GM12878 (cell line): ENCODE measurements at regions not wholly inside any gene's neighbourhood (a gene's known extent, or its start where the extent isn't known, plus 50 kb on each side); places are given as distances from the start of the nearest gene placed in this dataset.

Experiments used
- ATAC-seq: fragments of 200-7000 bp; cut with Tn5 transposase; 3 replicates; pipeline ENCODE4 v1.9.1; 2020; ENCODE audit warnings: mild to moderate bottlenecking, moderate library complexity
- BruUV-seq: library from RNA; stranded (reverse); fragments of 400-500 nt; replicated peaks from 2 replicates; lab custom pipeline; 2021; lab: Mats Ljungman, UMichigan
- CTCF ChIA-PET: fragments of 300-600 bp; sonication (Branson Sonifier 250); formaldehyde crosslinking; extraction: SDS; loops from one replicate; lab custom pipeline; 2021; ENCODE audit warnings: inconsistent platforms; lab: Yijun Ruan, JAX
- POLR2A ChIA-PET: fragments of 350-600 bp; formaldehyde crosslinking; extraction: SDS; loops from one replicate; lab custom pipeline; 2021; ENCODE audit warnings: inconsistent platforms; lab: Charles Lee
- RAD21 ChIA-PET: fragments of 300-600 bp; sonication (Branson Sonifier 250); formaldehyde crosslinking; loops from one replicate; lab custom pipeline; 2023; ENCODE audit warnings: antibody characterized with exemption; ENCODE audit not compliant: unreplicated experiment; lab: Charles Lee
- SMC1A ChIA-PET: fragments of 300-600 bp; sonication (Branson Sonifier 250); formaldehyde crosslinking; loops from one replicate; lab custom pipeline; 2023; ENCODE audit not compliant: unreplicated experiment, uncharacterized antibody; lab: Charles Lee
- DNase-seq: peaks from one replicate; pipeline ENCODE4 v3.0.0-alpha.2; 2011; ENCODE audit warnings: low read depth, low spot score
- FAIRE-seq: peaks from 3 replicates; lab custom pipeline; 2011; peaks lifted over from hg19 to GRCh38; lab: Jason Lieb, UNC
- H2AFZ ChIP-seq: 2 replicates; pipeline ENCODE4 v1.6.0; 2011; ENCODE audit warnings: low read depth, low read length, control low read depth; ENCODE audit not compliant: control insufficient read depth
- H3K27ac ChIP-seq: 2 replicates; pipeline ENCODE4 v1.5.1; 2011; ENCODE audit warnings: control low read depth; ENCODE audit not compliant: control insufficient read depth, insufficient read depth
- H3K27me3 ChIP-seq, 2 experiments: replicated peaks in 1 of 2; 2 replicates each; pipeline versions ENCODE4 v1.6.0 to v1.6.1; 2011; ENCODE audit warnings: low read length in 1 of 2; ENCODE audit not compliant: control insufficient read depth in 2 of 2, insufficient read depth in 2 of 2
- H3K36me3 ChIP-seq, 2 experiments: 2 replicates each; pipeline ENCODE4 v1.5.1; 2011; ENCODE audit warnings: low read length in 1 of 2; ENCODE audit not compliant: control insufficient read depth in 2 of 2, insufficient read depth in 2 of 2
- H3K4me1 ChIP-seq: 2 replicates; pipeline ENCODE4 v1.6.1; 2011; ENCODE audit warnings: mild to moderate bottlenecking, low read length, moderate library complexity, mixed read lengths; ENCODE audit not compliant: control insufficient read depth, insufficient read depth
- H3K4me2 ChIP-seq: 2 replicates; pipeline ENCODE4 v1.6.0; 2011; ENCODE audit warnings: control low read depth; ENCODE audit not compliant: control insufficient read depth, insufficient read depth
- H3K4me3 ChIP-seq: fragments of 200-600 bp; sonication (generic); 2 replicates; pipeline ENCODE4 v1.5.1; 2016
- H3K79me2 ChIP-seq: 2 replicates; pipeline ENCODE4 v1.6.0; 2011; ENCODE audit warnings: low read length; ENCODE audit not compliant: control insufficient read depth, insufficient read depth
- H3K9ac ChIP-seq: 2 replicates; pipeline ENCODE4 v1.8.0; 2011; ENCODE audit warnings: low read length, control low read depth, mixed read lengths; ENCODE audit not compliant: control insufficient read depth, insufficient read depth
- H3K9me3 ChIP-seq: replicated peaks from 3 replicates; pipeline ENCODE4 v1.5.1; 2011; ENCODE audit warnings: mild to moderate bottlenecking, low read length; ENCODE audit not compliant: control insufficient read depth, insufficient read depth
- H4K20me1 ChIP-seq: 2 replicates; pipeline ENCODE4 v1.6.0; 2011; ENCODE audit not compliant: control insufficient read depth, insufficient read depth
- BMI1 ChIP-seq: fragments of 450-650 bp; IDR thresholded peaks from 2 replicates; pipeline ENCODE4 v1.6.1; 2016; ENCODE audit warnings: mild to moderate bottlenecking, moderate library complexity, borderline replicate concordance
- BRCA1 ChIP-seq: IDR thresholded peaks from 2 replicates; pipeline ENCODE4 v1.6.1; 2011; ENCODE audit warnings: low read depth, low read length, improper control_type of control experiment
- CBX5 ChIP-seq: sonication (generic); IDR thresholded peaks from 2 replicates; pipeline ENCODE4 v1.6.1; 2016; ENCODE audit warnings: low read depth, moderate library complexity, mild to moderate bottlenecking, inconsistent platforms
- CHD2 ChIP-seq: IDR thresholded peaks from 2 replicates; pipeline ENCODE4 v1.6.1; 2011; ENCODE audit warnings: low read depth, low read length, improper control_type of control experiment, borderline replicate concordance
- FOXM1 ChIP-seq: IDR thresholded peaks from 2 replicates; pipeline ENCODE4 v1.6.1; 2012; ENCODE audit warnings: low read depth, mild to moderate bottlenecking, inconsistent platforms, low read length, moderate library complexity
- GABPA ChIP-seq: IDR thresholded peaks from 2 replicates; pipeline ENCODE4 v1.6.1; 2014; ENCODE audit warnings: antibody characterized with exemption, low read depth, mild to moderate bottlenecking, inconsistent platforms
- GATAD2B ChIP-seq: fragments of 450-650 bp; conservative IDR thresholded peaks from 2 replicates; pipeline ENCODE4 v1.6.1; 2017; ENCODE audit warnings: low read depth, mild to moderate bottlenecking, moderate library complexity
- KLF5 ChIP-seq: fragments of 450-650 bp; IDR thresholded peaks from 2 replicates; pipeline ENCODE4 v1.6.1; 2014; ENCODE audit warnings: mild to moderate bottlenecking; ENCODE audit not compliant: partially characterized antibody
- MTA3 ChIP-seq: IDR thresholded peaks from 2 replicates; pipeline ENCODE4 v1.6.1; 2012; ENCODE audit warnings: low read length, inconsistent platforms, borderline replicate concordance
- NBN ChIP-seq: fragments of 450-650 bp; IDR thresholded peaks from 2 replicates; pipeline ENCODE4 v1.6.1; 2016
- NFYA ChIP-seq: IDR thresholded peaks from 2 replicates; pipeline ENCODE4 v1.6.1; 2011; ENCODE audit warnings: low read depth, mild to moderate bottlenecking, low read length, improper control_type of control experiment, borderline replicate concordance
- NFYB ChIP-seq: IDR thresholded peaks from 2 replicates; pipeline ENCODE4 v1.6.1; 2011; ENCODE audit warnings: low read depth, mild to moderate bottlenecking, low read length, improper control_type of control experiment, moderate library complexity; ENCODE audit not compliant: insufficient read depth
- NR2C2 ChIP-seq: IDR thresholded peaks from 2 replicates; pipeline ENCODE4 v1.6.1; 2011; ENCODE audit warnings: borderline replicate concordance, low read depth; ENCODE audit not compliant: control insufficient read depth, insufficient read length
- POLR2A ChIP-seq: IDR thresholded peaks from 2 replicates; pipeline ENCODE4 v1.6.1; 2011; ENCODE audit warnings: low read depth, mild to moderate bottlenecking, low read length
- RAD51 ChIP-seq: fragments of 450-650 bp; IDR thresholded peaks from 2 replicates; pipeline ENCODE4 v1.6.1; 2016; ENCODE audit warnings: moderate library complexity, mild to moderate bottlenecking, inconsistent platforms
- RB1 ChIP-seq: fragments of 450-650 bp; formaldehyde crosslinking; IDR thresholded peaks from 2 replicates; pipeline ENCODE4 v1.6.1; 2017; ENCODE audit warnings: mild to moderate bottlenecking, borderline replicate concordance
- RBBP5 ChIP-seq: fragments of 200-600 bp; sonication (generic); conservative IDR thresholded peaks from 2 replicates; pipeline ENCODE4 v1.6.1; 2016
- RUNX3 ChIP-seq: IDR thresholded peaks from 2 replicates; pipeline ENCODE4 v1.6.1; 2012; ENCODE audit warnings: low read length, inconsistent platforms
- ZNF207 ChIP-seq: fragments of 450-650 bp; IDR thresholded peaks from 2 replicates; pipeline ENCODE4 v1.6.1; 2014; ENCODE audit warnings: antibody characterized with exemption, mild to moderate bottlenecking, borderline replicate concordance
- WGBS: methylation state at CpG from one replicate; pipeline ENCODE4 v1.1.6; 2016; ENCODE audit warnings: low lambda C conversion rate; ENCODE audit not compliant: insufficient replicate concordance, insufficient coverage; ENCODE audit errors: missing lambda C conversion rate; 5-methylcytosine and 5-hydroxymethylcytosine counted together
- in situ Hi-C: fragments of 300-500 bp; cut with MboI; formaldehyde crosslinking; loops from 9 replicates; pipeline ENCODE4 v1.14.3; 2018; ENCODE audit warnings: mixed read lengths
- intact Hi-C: fragments of 100-400 bp; cut with micrococcal nuclease; formaldehyde crosslinking; loops from one replicate; pipeline ENCODE4 v1.14.2; 2022; ENCODE audit not compliant: unreplicated experiment
- TF ChIP-seq, protein P1 (sequence below): IDR thresholded peaks from 2 replicates; pipeline ENCODE4 v1.6.1; 2011; ENCODE audit warnings: borderline replicate concordance, low read depth, mild to moderate bottlenecking, moderate library complexity, low read length; ENCODE audit not compliant: insufficient read depth, poor library complexity, severe bottlenecking

DNA sequence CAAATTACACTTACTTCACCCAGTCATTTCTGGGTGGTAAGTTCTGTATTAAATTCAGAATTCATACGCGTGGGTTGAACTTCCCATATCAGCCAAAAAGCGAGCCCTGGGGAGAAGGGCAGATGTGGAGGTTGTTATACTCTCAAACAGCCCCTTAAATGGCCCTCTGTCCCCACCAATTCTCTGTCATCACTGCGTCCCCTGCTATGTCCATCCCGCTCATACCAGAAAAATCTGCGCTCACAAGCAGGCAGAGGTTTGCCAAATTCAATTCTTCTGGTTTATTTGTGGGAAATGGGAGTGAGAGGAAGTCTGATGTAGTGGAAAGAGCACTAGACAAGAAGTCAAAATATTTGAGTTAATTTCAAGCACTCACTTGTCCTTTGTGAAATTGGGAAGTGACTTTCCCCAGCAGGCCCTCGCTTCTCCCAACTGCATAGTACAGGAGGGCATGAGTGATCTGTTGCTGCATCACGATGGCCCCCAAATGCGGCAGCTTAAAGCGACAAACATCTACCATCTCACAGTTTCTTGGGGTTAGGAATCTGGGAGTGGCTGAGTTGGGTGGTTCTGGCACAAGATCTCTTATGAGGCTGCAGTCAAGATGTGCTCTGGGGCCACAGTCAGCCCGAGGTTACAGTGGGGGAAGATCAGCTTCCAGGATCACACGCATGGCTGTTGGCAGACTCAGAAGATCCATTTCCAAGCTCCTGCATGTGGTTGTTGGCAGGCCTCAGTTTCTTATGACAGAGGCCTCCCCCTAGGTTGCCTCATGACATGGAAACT, 67.7 kb downstream of the CPN2 start:
- in situ Hi-C loops = no loop called here
- no peak for ATAC-seq
- Histone ChIP-seq H3K4me3 (no peak overlapping the region), H3K79me2 (no peaks in the 10 kb centered on the region), H3K27ac (no peak overlapping the region), H2AFZ (no peak overlapping the region), H4K20me1 (no peaks in the 10 kb centered on the region), H3K4me2 (no peak overlapping the region), H3K36me3 (no peaks in the 10 kb centered on the region), H3K27me3 (peaks cover 0 to 4% of the 10 kb centered on the region in 2 experiments; a peak in 2 of 4 replicates), H3K9me3 (no peaks in the 10 kb centered on the region), H3K9ac (no peak overlapping the region), H3K4me1 (no peaks in the 10 kb centered on the region)
- RAD21 ChIA-PET = no interaction called here
- POLR2A ChIA-PET = no interaction called here
- intact Hi-C loops = no loop called here
- no peak for FAIRE-seq
- CTCF ChIA-PET = no interaction called here
- no TSS peak for BruUV-seq
- DNase-seq = no peak
- WGBS = 70% methylated on average over 12 of the region's 12 CpGs
- SMC1A ChIA-PET = no interaction called here
- TF ChIP-seq BMI1 (no peak), POLR2A (no peak), CHD2 (no peak), NBN (no peak), NR2C2 (no peak), RUNX3 (no peak), FOXM1 (no peak), GABPA (no peak), BRCA1 (no peak), RBBP5 (no peak)

DNA sequence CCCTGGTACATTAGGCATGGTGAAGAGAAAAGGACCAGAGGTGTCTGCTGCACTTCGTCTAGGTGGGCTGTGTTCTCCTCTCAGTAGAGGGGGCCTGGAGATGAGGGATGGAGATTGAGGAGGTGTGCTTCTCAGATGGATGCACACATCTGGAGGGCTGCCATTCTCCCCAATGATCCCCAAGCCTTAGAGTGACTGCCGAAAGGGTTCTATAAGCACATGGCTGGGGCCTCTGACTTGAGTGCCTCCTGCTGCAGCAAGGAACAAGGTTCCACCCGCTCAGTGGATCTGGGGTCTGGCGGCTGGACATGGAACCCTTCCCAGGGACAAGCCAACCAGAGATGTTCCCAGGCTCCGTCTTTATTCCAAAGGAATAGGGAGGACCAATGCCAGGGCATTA, 66.8 kb downstream of the CPN2 start:
- ChIA-PET CTCF (no interaction called here), RAD21 (no interaction called here), SMC1A (interaction anchor here (1.2 kb wide), 1 partner anchor 10 kb away, joined by 3 read pairs; no protein-coding TSS in a partner anchor), POLR2A (no interaction called here)
- intact Hi-C loops (no loop called here), in situ Hi-C loops (no loop called here)
- FAIRE-seq (no peak), ATAC-seq (no peak), DNase-seq (no peak)
- no TSS peak for BruUV-seq
- H3K4me1 ChIP-seq = no peaks in the 10 kb centered on the region
- H3K4me2 ChIP-seq = no peak overlapping the region
- no peak overlapping the region for H3K27ac ChIP-seq
- H3K9ac ChIP-seq = no peak overlapping the region
- no peaks in the 10 kb centered on the region for H3K9me3 ChIP-seq
- no peak overlapping the region for H3K4me3 ChIP-seq
- peaks cover 0 to 4% of the 10 kb centered on the region in 2 experiments; a peak in 2 of 4 replicates for H3K27me3 ChIP-seq
- no peaks in the 10 kb centered on the region for H3K79me2 ChIP-seq
- no peaks in the 10 kb centered on the region for H3K36me3 ChIP-seq
- no peak overlapping the region for H2AFZ ChIP-seq
- WGBS = 44% methylated on average over 5 of the region's 5 CpGs
- no peaks in the 10 kb centered on the region for H4K20me1 ChIP-seq
- TF ChIP-seq CBX5 (no peak), MTA3 (no peak), KLF5 (no peak), RAD51 (no peak), NFYB (no peak), NFYA (no peak), ZNF207 (no peak), RB1 (no peak), GATAD2B (no peak)
- TF ChIP-seq, protein P1, sequence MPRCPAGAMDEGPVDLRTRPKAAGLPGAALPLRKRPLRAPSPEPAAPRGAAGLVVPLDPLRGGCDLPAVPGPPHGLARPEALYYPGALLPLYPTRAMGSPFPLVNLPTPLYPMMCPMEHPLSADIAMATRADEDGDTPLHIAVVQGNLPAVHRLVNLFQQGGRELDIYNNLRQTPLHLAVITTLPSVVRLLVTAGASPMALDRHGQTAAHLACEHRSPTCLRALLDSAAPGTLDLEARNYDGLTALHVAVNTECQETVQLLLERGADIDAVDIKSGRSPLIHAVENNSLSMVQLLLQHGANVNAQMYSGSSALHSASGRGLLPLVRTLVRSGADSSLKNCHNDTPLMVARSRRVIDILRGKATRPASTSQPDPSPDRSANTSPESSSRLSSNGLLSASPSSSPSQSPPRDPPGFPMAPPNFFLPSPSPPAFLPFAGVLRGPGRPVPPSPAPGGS = no peak
